ENCODE measurements at regions not wholly inside any gene's neighbourhood (a gene's known extent, or its start where the extent isn't known, plus 50 kb on each side); places are given as distances from the start of the nearest gene placed in this dataset.

DNA sequence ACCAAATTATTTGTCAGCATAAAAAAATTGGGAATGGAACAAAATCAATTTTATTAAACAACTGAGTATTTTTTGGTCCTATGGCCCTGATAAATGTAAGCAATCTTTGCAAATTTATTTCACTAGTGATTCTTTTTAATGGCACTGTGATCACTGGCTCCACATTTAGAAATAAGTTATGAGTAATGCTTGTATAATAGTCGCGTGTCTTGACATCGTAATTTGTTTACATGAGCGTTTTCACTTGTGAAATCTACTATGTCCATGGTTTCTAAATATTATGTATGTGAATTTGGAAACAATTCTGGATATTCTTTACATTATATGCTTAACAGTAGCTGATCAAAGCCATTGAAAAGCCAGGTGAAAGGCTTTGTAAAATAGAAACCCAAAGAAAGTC lies 817.5 kb downstream of the EFNA5 start:
- BruUV-seq (replicated peaks): no TSS peak
- ChIA-PET POLR2A (no interaction called here), RAD21 (ENCODE audit: low non-redundant PET in 1 of 2, low total read pairs in 2 of 2, uncharacterized antibody in 2 of 2, unreplicated experiment in 2 of 2) (no interaction called here), CTCF (no interaction called here)
- Histone ChIP-seq H3K27ac (ENCODE audit: low read depth, low read length) (no peak overlapping the region), H3K9me3 (ENCODE audit: control insufficient read depth in 1 of 2, insufficient read depth in 1 of 2, low read depth in 1 of 2, low read length in 2 of 2) (peaks cover 0 to 6% of the 10 kb centered on the region in 2 experiments; a peak in 1 of 4 replicates), H3K36me3 (ENCODE audit: control insufficient read depth in 1 of 2, insufficient read depth in 2 of 2, low read length in 2 of 2) (no peaks in the 10 kb centered on the region), H3K4me1 (ENCODE audit: control insufficient read depth in 1 of 2, insufficient read depth in 2 of 2, low read length in 2 of 2) (no peaks in the 10 kb centered on the region), H3K79me2 (ENCODE audit: insufficient read depth, low read length) (no peaks in the 10 kb centered on the region), H3K4me3 (replicated peaks in 1 of 2; ENCODE audit: low read depth in 1 of 2, low read length in 2 of 2) (no peak overlapping the region), H3K9ac (ENCODE audit: low read length) (no peak overlapping the region), H3K4me2 (ENCODE audit: low read length) (no peak overlapping the region), H4K20me1 (ENCODE audit: insufficient read depth) (no peaks in the 10 kb centered on the region), H3K27me3 (ENCODE audit: insufficient read depth, low read length) (no peaks in the 10 kb centered on the region), H3K9me2 (ENCODE audit: insufficient read depth) (no peaks in the 10 kb centered on the region), H2AFZ (ENCODE audit: low read depth, low read length, poor library complexity, severe bottlenecking) (no peak overlapping the region)
- intact Hi-C loops (cut with micrococcal nuclease): no loop called here
- no peak for DNase-seq (ENCODE audit: low read depth, low spot score)
- TF ChIP-seq CEBPB (IDR thresholded peaks at IDR 0.05; ENCODE audit: low read depth) (no peak), TCF7L2 (IDR thresholded peaks at IDR 0.05; ENCODE audit: borderline replicate concordance, extremely low read depth, insufficient read depth, insufficient read length) (no peak), POLR2AphosphoS5 (IDR thresholded peaks at IDR 0.05; ENCODE audit: low read depth, low read length) (no peak), JUND (IDR thresholded peaks at IDR 0.05) (no peak), SIN3A (IDR thresholded peaks at IDR 0.05; ENCODE audit: low read depth) (no peak), ZNF274 (IDR thresholded peaks at IDR 0.05; ENCODE audit: low read depth, low read length) (no peak)
- TF ChIP-seq, protein P1, sequence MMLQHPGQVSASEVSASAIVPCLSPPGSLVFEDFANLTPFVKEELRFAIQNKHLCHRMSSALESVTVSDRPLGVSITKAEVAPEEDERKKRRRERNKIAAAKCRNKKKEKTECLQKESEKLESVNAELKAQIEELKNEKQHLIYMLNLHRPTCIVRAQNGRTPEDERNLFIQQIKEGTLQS (IDR thresholded peaks at IDR 0.05): no peak
- TF ChIP-seq, protein P2, sequence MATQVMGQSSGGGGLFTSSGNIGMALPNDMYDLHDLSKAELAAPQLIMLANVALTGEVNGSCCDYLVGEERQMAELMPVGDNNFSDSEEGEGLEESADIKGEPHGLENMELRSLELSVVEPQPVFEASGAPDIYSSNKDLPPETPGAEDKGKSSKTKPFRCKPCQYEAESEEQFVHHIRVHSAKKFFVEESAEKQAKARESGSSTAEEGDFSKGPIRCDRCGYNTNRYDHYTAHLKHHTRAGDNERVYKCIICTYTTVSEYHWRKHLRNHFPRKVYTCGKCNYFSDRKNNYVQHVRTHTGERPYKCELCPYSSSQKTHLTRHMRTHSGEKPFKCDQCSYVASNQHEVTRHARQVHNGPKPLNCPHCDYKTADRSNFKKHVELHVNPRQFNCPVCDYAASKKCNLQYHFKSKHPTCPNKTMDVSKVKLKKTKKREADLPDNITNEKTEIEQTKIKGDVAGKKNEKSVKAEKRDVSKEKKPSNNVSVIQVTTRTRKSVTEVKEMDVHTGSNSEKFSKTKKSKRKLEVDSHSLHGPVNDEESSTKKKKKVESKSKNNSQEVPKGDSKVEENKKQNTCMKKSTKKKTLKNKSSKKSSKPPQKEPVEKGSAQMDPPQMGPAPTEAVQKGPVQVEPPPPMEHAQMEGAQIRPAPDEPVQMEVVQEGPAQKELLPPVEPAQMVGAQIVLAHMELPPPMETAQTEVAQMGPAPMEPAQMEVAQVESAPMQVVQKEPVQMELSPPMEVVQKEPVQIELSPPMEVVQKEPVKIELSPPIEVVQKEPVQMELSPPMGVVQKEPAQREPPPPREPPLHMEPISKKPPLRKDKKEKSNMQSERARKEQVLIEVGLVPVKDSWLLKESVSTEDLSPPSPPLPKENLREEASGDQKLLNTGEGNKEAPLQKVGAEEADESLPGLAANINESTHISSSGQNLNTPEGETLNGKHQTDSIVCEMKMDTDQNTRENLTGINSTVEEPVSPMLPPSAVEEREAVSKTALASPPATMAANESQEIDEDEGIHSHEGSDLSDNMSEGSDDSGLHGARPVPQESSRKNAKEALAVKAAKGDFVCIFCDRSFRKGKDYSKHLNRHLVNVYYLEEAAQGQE (IDR thresholded peaks at IDR 0.05; ENCODE audit: low read depth): no peak
- TF ChIP-seq, protein P3, sequence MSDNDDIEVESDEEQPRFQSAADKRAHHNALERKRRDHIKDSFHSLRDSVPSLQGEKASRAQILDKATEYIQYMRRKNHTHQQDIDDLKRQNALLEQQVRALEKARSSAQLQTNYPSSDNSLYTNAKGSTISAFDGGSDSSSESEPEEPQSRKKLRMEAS (IDR thresholded peaks at IDR 0.05): no peak
- ATAC-seq: no peak

Data from HCT116 (cell line).